K562 (cell line): ENCODE measurements at regions not wholly inside any gene's neighbourhood (a gene's known extent, or its start where the extent isn't known, plus 50 kb on each side); places are given as distances from the start of the nearest gene placed in this dataset.

ENCODE experiments used
- BHLHE40 ChIP-seq: IDR thresholded peaks from 2 replicates; pipeline ENCODE4 v1.6.1; 2011; ENCODE audit warnings: low read length, improper control_type of control experiment
- CREM ChIP-seq: IDR thresholded peaks from 2 replicates; pipeline ENCODE4 v1.6.1; 2014; ENCODE audit warnings: antibody characterized with exemption, low read depth
- FOXA3 ChIP-seq, 2 experiments: fragments of 450-650 bp in 1 of 2; sonication (generic) in 1 of 2; formaldehyde crosslinking; IDR thresholded peaks in 1 of 2; conservative IDR thresholded peaks in 1 of 2; 2 replicates each; pipeline versions ENCODE4 v1.4.0 to v1.8.0; 2020 to 2022; ENCODE audit warnings: mild to moderate bottlenecking in 2 of 2, missing genetic modification reagents in 1 of 2
- KAT7 ChIP-seq: sonication (generic); formaldehyde crosslinking; IDR thresholded peaks from 2 replicates; pipeline ENCODE4 v1.8.0; 2022; ENCODE audit warnings: missing genetic modification reagents, mild to moderate bottlenecking, borderline replicate concordance
- NFRKB ChIP-seq: fragments of 450-650 bp; IDR thresholded peaks from 2 replicates; pipeline ENCODE4 v1.6.1; 2016; ENCODE audit warnings: low read depth
- SP2 ChIP-seq: IDR thresholded peaks from 2 replicates; pipeline ENCODE4 v1.6.1; 2011; ENCODE audit warnings: mild to moderate bottlenecking, low read depth, low read length, moderate library complexity; ENCODE audit not compliant: poor library complexity, severe bottlenecking; ENCODE audit errors: extremely low read depth
- ZC3H11A ChIP-seq: IDR thresholded peaks from 2 replicates; pipeline ENCODE4 v1.6.1; 2012; ENCODE audit warnings: low read depth, low read length, improper control_type of control experiment
- ZNF174 ChIP-seq: fragments of 250-450 bp; sonication (Bioruptor Pico); IDR thresholded peaks from 2 replicates; pipeline ENCODE4 v1.4.0; 2020; ENCODE audit warnings: mild to moderate bottlenecking
- ZNF561 ChIP-seq: fragments of 450-650 bp; formaldehyde crosslinking; conservative IDR thresholded peaks from 2 replicates; pipeline ENCODE4 v1.4.0; 2020; ENCODE audit warnings: mild to moderate bottlenecking, moderate library complexity
- TF ChIP-seq, protein P1 (sequence below): sonication (generic); formaldehyde crosslinking; IDR thresholded peaks from 2 replicates; pipeline ENCODE4 v1.8.0; 2022; ENCODE audit warnings: missing genetic modification reagents, mild to moderate bottlenecking, borderline replicate concordance
- TF ChIP-seq, protein P2 (sequence below): sonication (generic); formaldehyde crosslinking; IDR thresholded peaks from 2 replicates; pipeline ENCODE4 v1.8.1; 2023; ENCODE audit warnings: mild to moderate bottlenecking, missing genetic modification reagents
- TF ChIP-seq, protein P3 (sequence below), 3 experiments: IDR thresholded peaks in 2 of 3; conservative IDR thresholded peaks in 1 of 3; 2 replicates each; pipeline ENCODE4 v1.5.1; 2011 to 2012; ENCODE audit warnings: low read length in 3 of 3, mild to moderate bottlenecking in 3 of 3, control low read depth in 2 of 3, improper control_type of control experiment in 1 of 3, inconsistent platforms in 1 of 3, low read depth in 1 of 3, mixed read lengths in 1 of 3, moderate library complexity in 1 of 3; ENCODE audit not compliant: insufficient read depth in 2 of 3
- TF ChIP-seq, protein P4 (sequence below), 3 experiments: fragments of 200-800 bp in 1 of 3; fragments of 250-450 bp in 1 of 3; fragments of 450-650 bp in 1 of 3; sonication (Bioruptor Pico) in 1 of 3; sonication (Bioruptor generic) in 1 of 3; formaldehyde crosslinking in 1 of 3; IDR thresholded peaks; 2 replicates each; pipeline versions ENCODE4 v1.6.1 to v1.8.0; 2016 to 2022; ENCODE audit warnings: mild to moderate bottlenecking in 2 of 3, missing genetic modification characterization in 2 of 3, missing compliant biosample characterization in 1 of 3, moderate library complexity in 1 of 3

DNA sequence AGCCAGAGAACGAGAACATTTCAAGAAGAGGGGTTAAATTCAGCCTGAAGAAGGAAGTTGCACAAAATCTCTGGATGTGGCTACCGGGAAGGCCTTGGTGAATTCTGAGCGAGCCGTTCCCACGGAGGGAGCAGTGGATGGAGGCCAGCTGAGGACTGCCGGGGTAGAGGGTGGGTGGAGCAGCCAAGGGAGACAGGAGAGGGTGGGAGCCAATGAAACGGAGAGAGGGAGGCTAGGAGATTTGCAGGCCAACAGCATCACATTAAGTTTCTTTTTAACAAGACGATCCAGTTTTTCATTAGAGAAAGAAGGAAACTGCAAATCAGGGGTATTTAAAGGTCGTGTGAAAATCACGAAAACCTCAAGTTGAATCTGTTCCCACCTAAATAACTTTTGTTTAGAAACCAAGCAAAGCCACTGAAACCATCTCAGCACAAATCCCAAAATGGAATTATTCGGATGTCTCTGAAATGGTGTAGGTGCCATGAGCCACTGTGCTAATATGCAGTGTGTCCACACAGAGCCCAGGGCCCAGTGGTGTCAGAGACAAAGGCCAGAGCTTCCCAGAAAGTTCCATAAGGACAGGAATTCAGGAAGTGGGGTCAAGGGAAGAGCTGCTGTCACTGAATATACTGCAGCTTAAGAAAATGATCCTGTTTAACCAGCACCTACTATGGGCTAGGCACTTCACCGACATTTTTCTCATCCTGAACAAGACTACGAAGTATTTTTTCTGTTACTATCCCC lies 59.7 kb upstream of the SLC35C1 start:
- no peak for TF ChIP-seq ZC3H11A
- TF ChIP-seq SP2, result no peak
- TF ChIP-seq KAT7, result no peak
- TF ChIP-seq FOXA3 (CRISPR knock-in tag; conservative IDR thresholded peaks at IDR 0.05 in 1 of 2, IDR thresholded peaks at IDR 0.05 in 1 of 2), result no peak
- no peak for TF ChIP-seq CREM
- TF ChIP-seq ZNF174, result no peak
- TF ChIP-seq, protein P1, sequence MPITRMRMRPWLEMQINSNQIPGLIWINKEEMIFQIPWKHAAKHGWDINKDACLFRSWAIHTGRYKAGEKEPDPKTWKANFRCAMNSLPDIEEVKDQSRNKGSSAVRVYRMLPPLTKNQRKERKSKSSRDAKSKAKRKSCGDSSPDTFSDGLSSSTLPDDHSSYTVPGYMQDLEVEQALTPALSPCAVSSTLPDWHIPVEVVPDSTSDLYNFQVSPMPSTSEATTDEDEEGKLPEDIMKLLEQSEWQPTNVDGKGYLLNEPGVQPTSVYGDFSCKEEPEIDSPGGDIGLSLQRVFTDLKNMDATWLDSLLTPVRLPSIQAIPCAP (CRISPR knock-in tag), result no peak
- TF ChIP-seq, protein P2, sequence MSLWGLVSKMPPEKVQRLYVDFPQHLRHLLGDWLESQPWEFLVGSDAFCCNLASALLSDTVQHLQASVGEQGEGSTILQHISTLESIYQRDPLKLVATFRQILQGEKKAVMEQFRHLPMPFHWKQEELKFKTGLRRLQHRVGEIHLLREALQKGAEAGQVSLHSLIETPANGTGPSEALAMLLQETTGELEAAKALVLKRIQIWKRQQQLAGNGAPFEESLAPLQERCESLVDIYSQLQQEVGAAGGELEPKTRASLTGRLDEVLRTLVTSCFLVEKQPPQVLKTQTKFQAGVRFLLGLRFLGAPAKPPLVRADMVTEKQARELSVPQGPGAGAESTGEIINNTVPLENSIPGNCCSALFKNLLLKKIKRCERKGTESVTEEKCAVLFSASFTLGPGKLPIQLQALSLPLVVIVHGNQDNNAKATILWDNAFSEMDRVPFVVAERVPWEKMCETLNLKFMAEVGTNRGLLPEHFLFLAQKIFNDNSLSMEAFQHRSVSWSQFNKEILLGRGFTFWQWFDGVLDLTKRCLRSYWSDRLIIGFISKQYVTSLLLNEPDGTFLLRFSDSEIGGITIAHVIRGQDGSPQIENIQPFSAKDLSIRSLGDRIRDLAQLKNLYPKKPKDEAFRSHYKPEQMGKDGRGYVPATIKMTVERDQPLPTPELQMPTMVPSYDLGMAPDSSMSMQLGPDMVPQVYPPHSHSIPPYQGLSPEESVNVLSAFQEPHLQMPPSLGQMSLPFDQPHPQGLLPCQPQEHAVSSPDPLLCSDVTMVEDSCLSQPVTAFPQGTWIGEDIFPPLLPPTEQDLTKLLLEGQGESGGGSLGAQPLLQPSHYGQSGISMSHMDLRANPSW, result no peak
- no peak for TF ChIP-seq BHLHE40
- TF ChIP-seq, protein P3, sequence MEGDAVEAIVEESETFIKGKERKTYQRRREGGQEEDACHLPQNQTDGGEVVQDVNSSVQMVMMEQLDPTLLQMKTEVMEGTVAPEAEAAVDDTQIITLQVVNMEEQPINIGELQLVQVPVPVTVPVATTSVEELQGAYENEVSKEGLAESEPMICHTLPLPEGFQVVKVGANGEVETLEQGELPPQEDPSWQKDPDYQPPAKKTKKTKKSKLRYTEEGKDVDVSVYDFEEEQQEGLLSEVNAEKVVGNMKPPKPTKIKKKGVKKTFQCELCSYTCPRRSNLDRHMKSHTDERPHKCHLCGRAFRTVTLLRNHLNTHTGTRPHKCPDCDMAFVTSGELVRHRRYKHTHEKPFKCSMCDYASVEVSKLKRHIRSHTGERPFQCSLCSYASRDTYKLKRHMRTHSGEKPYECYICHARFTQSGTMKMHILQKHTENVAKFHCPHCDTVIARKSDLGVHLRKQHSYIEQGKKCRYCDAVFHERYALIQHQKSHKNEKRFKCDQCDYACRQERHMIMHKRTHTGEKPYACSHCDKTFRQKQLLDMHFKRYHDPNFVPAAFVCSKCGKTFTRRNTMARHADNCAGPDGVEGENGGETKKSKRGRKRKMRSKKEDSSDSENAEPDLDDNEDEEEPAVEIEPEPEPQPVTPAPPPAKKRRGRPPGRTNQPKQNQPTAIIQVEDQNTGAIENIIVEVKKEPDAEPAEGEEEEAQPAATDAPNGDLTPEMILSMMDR (IDR thresholded peaks at IDR 0.05 in 2 of 3, conservative IDR thresholded peaks at IDR 0.05 in 1 of 3; ENCODE audit: insufficient read depth in 2 of 3, low read depth in 1 of 3, low read length in 3 of 3), result no peak
- TF ChIP-seq, protein P4, sequence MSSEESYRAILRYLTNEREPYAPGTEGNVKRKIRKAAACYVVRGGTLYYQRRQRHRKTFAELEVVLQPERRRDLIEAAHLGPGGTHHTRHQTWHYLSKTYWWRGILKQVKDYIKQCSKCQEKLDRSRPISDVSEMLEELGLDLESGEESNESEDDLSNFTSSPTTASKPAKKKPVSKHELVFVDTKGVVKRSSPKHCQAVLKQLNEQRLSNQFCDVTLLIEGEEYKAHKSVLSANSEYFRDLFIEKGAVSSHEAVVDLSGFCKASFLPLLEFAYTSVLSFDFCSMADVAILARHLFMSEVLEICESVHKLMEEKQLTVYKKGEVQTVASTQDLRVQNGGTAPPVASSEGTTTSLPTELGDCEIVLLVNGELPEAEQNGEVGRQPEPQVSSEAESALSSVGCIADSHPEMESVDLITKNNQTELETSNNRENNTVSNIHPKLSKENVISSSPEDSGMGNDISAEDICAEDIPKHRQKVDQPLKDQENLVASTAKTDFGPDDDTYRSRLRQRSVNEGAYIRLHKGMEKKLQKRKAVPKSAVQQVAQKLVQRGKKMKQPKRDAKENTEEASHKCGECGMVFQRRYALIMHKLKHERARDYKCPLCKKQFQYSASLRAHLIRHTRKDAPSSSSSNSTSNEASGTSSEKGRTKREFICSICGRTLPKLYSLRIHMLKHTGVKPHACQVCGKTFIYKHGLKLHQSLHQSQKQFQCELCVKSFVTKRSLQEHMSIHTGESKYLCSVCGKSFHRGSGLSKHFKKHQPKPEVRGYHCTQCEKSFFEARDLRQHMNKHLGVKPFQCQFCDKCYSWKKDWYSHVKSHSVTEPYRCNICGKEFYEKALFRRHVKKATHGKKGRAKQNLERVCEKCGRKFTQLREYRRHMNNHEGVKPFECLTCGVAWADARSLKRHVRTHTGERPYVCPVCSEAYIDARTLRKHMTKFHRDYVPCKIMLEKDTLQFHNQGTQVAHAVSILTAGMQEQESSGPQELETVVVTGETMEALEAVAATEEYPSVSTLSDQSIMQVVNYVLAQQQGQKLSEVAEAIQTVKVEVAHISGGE (CRISPR knock-in tag; IDR thresholded peaks at IDR 0.05), result no peak
- no peak for TF ChIP-seq ZNF561
- no peak for TF ChIP-seq NFRKB
